NCI-H446 (cell line): ENCODE measurements at regions not wholly inside any gene's neighbourhood (a gene's known extent, or its start where the extent isn't known, plus 50 kb on each side); places are given as distances from the start of the nearest gene placed in this dataset.
"Not testable (repeated sequence)": the region's sequence is repeated elsewhere in the genome, so short reads cannot be mapped to it uniquely, and the experiment has no call there.

ENCODE experiments used
- DNase-seq, 2 experiments: peaks; one replicate each; lab custom pipeline; 2025; lab: John Stamatoyannopoulos, UW

DNA sequence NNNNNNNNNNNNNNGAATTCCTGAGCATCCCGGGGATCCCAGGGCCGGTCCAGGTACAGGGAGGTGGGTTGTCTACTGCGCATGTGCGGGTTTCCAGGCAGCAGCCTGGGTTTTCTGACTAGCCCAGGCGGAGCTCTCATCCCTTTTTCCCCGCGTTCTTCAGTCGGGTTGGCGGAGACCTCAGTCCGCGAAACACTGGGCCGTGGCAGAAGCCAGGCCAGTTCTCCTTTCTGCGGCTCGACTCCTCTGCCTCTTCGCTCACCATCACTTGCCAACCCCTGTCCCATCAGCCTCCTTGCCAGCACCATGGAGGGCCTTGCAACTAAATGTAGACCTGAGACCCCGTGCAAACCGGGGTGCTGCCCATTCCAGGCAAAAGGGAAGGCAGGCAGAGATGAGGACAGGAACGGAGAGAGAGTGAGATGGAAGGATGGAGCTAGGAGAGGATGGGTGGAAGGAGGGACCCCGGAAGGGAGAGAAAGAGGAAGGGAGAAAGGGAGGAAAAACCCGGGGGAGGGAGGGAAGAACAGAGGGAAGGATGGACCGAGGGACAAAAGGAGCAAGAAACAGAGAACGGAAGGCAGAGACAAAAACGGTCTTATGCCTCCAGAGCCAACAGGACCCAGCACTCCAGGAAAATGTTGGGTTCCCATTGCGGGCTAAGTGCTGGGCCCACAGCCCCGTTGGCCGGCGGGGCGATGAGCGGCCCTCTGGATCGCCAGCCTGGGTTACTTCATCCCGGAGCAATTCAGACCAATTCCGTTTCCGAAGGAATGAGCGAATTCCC is 445.4 kb upstream of the DEFB115 start:
- DNase-seq = peak in 1 of 2 experiments; percentile 27

DNA sequence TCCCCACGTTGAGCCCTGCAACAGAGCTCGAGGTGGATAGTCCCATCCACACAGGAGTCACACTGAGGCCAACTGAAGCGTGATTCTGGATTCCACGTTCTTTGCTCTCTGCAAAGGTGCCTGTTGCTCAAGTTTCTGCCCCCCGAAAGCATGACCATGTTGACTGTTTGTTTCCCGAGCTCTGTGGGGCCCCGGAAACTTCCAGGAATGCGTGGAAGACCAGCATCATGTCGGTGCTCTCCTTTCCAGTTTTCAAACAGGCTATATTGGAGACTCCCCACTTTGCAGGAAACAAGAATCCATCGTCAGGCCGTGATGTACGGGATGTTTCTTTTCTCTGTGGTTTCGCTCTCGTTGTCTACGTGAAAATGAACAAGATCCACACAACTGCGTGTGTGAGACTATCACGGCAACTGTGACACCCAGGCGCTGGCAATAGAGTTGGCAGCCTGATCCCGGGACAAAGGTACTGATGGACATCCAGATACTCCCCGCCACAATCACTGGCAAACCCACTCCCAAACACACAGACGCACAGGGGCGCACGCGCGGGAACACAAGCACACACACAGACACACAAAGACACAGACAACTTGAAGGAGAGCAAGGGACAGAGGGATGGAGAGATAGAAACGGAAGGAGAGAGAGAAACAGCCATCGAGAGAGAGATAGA is 444.6 kb upstream of the DEFB115 start:
- DNase-seq = no peak

DNA sequence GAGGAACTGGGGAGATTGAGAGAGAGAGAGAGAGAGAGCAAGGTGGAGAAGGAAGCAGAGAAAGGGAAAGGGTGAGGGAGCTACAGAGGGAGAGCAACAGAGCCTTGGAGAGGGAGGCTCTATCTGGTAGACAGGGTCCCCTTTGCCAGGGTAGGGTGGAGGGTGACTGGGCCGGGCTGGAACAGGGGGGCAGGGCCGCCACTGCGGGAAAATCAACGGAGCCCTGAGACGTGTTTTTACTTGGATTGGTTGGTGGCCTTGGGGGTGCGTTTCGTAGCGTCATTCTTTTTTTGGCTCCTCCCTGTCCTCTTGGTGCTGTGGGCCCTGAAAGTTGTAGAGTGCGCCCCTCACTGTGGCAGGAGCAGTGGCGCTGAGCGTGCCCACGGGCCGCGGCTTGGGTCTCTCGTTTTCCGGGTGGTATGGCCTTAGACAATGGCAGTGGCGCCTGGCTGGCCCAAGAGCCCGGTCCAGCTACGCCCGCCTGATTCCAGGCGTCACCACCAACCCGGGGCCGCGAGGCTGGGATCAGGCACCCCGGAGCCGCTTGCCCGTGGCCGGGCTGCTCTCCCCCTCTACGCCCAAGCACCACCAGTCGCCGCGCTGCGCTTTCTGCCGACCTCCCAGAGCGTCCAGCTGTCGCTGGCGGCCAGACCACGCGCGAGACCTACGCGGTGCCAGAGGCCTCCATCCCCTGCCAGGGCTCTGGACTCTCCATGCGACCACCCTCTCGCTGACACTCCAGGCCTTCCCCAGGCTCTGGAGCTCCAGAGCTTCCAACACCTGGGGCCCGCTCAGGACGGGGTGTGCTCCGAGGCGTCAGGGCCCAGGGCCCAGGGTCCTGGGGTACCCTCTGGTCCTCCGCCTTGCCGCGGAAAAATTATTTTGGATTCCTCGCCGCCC is 443.8 kb upstream of the DEFB115 start:
- not testable (repeated sequence) for DNase-seq

DNA sequence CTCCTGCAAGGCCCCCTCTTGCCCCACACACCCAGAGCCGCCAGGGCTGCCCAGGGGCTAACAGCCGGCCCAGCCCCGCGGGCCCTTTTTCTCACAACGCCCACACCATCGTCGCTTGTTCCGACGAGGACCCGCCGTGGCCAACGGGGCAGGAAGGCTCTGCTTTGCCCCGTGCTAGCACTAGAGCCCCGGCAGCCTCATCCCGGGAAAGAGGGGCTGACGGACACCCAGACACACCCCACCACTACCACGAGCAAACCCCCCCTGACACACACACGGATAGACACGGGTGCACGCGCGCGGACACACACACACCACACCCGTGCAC is 443.2 kb upstream of the DEFB115 start:
- not testable (repeated sequence) for DNase-seq

DNA sequence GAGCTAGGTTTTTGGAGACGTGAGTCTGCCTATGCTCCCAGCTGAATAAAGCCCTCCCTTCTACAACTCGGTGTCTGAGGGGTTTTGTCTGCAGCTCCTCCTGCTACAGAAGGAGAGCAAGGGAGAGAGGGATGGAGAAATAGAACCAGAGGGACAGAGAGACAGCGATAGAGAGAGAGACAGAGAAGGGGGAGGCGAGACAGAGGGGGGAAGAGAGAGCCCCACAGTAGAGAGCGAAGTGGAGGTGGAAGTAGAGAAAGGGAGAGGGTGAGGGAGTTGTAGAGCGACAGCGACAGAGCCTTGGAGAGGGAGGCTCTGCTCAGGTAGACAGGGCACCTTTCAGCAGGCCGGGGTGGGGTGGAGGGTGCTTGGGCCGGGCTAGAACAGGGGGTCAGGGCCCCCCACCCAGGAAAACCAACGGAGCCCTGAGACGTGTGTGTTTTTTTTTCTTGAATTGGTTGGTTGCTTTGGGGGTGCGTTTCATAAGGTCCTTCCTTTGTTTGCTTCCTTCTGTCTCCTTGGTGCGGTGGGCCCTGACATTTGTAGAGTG is 442.4 kb upstream of the DEFB115 start:
- DNase-seq = not testable (repeated sequence)

DNA sequence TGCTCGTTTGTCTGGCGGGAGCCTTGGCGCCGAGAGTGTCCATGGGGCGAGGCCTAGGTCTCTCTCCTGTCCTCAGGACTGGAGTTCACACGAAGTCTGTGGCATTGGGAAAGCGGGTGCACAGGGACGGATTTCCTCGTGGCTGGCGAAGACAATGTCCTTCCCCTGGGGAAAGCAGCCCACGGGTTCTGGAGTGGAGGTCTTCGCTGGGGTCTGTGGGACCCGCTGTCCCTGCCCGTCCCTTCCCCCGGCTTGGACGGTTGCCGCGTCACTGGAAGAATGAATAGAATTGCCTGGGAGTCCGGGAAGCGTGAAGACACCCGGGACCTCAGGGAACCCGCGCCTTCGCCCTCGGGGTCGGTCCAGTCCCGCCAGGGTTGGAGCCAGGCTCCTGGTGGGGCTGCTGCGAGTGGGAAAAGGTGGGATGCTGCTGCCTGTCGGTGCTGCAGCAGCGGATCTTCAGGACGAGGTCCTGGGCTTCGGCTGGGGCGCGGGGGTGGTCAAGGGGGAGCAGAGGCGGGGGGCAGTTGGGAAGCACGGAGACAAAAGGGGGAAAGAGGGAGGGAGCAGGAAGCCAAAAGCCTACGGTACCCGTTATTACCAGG is 441.8 kb upstream of the DEFB115 start:
- DNase-seq = no peak

DNA sequence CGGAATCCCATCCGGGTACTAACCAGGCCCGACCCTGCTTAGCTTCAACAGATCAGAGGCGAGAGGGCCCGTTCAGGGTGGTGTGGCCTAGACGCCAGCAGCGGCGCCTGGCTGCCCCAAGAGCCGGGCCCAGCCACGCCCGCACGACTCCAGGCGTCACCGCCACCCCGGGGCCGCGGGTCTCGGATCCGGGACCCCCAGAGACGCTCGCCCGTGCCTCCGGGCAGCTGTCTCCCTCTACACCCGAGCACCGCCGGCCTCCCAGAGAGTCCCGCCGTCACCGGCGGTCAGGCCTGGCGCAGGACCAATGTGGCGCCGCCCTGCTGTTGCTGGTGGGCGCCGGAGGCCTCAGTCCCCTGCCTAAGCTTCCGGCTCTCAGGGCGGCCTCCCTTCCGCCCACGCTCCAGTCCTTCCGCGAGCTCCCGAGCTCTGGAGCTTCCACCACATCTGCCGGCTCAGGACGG is 441.2 kb upstream of the DEFB115 start:
- DNase-seq = peak in 1 of 2 experiments; percentile 21

DNA sequence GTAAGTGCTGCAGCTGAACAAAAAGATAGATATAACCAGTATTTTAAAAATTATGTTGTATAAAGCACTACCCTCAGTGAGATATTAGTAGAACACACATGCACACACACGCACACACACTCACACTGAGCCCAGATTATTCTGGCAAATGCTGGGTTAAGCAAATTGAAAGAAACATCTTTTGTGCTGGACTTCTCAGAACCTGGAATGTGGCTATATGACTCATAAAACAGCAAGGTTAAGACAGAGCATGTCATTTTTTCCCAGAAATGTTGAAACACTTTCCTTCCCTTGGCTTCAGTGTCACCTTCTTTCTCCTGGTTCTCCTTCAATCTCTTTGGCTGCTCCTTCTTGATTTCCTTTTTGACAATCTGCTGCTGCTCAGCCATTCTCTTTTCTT is 435.8 kb upstream of the DEFB115 start:
- not testable (repeated sequence) for DNase-seq

DNA sequence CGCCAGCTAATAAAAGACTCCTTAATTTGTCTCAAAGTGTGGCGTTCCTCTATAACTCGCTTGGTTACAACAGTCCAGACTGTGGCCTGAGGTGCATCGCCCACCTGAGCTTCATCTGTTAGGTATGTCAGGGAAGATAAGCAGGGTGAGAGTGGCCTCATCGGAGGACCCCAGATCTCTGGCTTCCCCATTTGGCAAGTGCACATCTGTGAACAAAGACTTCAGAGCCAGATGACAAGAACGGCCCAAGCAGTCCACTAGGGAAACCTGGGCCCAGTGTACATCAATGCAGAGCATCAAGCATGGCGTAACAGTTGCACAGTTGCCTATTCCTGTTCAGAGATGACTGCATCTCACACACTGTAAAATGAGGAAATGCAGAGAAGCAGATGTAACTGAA is 432.8 kb upstream of the DEFB115 start:
- DNase-seq = not testable (repeated sequence)

DNA sequence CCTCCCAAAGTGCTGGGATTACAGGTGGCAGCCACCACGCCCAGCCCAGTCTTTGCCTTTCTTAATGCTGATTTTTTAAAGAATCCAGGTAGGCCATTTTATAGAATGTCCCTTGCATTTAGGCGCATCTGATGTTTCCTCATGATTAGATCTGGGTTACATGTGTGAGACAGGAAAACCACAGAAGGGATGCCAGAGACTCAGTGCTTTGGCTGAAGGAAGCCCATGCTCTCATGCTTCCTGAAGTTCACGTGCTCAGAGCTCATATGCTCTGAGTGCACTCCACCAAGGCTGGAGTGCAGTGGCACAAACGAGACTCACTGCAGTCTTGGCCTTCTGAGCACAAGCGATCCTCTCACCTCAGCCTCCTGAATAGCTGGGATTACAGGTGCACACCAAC is 411.5 kb upstream of the DEFB115 start:
- not testable (repeated sequence) for DNase-seq

DNA sequence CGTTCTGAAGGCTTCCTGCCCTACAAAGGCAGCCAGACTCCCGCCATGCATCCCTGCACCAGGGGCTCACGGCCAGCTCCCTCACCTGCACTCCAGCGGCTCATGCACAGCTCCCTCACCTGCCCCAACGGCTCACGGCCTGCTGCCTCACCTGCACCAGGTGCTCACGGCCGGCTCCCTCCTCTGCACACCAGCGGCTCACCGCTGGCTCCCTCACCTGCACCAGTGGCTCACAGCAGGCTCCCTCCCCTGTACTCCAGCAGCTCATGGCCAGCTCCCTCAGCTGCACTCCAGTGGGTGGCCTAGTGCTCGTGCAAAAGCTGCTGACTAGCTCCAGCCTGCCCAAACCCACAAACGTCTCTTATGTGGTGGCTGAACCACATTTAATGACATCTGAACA is 389.2 kb upstream of the DEFB115 start:
- not testable (repeated sequence) for DNase-seq

DNA sequence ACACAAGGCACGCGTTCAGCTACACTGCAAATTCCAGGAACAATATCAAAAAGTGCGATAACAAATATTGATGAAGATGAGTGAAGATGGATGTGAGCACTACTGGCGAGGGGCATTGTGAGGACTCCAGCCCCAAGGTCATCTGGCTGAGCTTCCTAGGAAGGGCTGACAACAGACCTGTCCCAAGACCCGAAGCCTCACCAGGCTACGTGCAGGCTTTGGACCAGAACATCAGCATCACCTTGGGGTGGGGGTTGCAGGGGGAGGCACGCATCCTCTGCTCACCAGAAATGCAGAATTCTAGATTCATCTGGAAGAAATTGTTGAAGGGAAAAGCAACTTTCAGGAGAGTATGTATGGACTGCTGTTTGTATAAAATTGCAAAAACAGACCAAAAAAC is 386.3 kb upstream of the DEFB115 start:
- DNase-seq = not testable (repeated sequence)

DNA sequence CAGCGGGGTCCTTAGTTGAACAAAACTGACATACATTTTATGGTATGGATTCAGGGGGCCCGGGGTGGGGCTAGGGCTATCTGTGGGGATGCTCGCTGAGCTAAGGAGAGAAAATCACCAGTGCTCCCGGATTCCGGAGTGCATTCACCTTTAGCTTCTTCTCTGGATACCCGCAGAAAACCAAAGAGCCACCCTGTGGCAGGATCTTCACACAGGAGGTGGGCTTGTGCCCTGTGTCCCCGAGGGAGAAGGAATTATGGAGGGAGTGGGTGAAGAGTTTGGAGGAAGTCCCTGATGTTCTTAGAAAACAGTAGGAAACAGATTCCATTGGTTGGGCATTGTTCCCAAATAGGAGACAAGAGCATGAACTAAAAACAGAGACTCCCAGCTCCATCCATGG is 385.2 kb upstream of the DEFB115 start:
- not testable (repeated sequence) for DNase-seq

DNA sequence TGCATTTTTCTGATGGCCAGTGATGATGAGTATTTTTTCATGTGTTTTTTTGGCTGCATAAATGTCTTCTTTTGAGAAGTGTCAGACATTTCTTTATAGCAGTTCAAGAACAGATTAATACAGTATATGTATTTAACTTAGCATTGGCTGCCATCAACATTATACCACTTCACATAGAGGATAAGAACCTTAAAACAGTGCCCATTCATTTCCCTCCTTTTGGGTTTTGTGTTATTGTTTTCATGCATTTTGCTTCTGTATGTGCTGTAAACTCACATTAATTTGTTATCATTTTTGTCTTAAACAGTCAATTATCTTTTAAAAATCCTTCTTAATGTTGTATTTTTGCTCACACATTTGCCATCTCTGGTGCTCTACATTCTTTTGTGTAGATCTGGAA is 381.6 kb upstream of the DEFB115 start:
- not testable (repeated sequence) for DNase-seq

DNA sequence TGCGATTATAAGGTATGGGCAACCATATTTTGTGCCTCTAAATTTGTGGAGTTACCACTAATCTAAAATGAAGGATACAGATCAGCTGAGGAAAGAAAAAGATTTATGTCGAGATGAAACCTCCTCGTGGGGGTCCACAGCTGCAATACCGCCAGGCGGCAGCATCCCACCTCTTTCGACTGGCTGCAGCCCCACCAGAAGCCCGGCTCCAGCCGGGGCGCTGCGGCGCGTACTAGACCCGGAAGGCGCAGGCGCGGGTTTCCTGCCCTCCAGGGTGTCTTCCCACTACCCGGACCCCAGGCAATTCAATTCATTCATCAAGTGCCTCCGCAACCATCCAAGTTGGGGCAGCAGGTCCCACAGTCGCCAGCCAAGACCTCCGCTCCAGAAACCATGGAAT is 366.1 kb upstream of the DEFB115 start:
- not testable (repeated sequence) for DNase-seq

DNA sequence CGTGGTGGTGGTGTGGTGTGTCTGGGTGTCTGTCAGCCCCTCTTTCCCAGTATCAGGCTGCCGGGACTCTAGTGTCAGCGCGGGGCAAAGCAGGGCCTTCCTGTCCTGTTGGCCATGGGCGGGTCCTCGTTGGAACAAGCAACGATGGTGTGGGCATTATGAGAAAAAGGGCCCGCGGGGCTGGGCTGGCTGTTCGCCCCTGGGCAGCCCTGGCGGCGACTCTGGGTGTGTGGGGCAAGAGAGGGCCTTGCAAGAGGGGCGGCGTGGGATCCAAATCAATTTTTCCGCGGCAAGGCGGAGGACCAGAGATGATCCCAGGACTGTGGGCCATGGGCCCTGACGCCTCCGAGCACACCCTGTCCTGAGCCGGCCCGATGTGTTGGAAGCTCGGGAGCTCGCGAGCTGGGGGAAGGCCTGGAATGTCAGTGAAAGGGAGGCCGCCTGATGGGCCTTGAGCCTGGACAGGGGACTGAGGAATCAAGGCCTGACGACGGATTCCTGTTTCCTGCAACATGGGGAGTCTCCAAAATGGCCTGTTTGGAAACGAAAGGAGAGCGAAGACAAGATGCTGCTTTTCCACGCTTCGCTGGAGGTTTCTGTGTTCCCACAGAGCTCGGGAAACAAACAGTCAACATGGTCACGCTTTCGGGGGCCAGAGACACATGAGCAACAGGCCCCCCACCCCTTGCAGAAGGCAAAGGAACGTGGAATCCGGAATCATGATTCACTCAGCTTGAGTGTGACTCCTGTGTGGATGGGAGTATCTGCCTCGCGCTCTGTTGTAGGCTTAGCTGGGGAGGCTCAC is 364.7 kb upstream of the DEFB115 start:
- DNase-seq = no peak

DNA sequence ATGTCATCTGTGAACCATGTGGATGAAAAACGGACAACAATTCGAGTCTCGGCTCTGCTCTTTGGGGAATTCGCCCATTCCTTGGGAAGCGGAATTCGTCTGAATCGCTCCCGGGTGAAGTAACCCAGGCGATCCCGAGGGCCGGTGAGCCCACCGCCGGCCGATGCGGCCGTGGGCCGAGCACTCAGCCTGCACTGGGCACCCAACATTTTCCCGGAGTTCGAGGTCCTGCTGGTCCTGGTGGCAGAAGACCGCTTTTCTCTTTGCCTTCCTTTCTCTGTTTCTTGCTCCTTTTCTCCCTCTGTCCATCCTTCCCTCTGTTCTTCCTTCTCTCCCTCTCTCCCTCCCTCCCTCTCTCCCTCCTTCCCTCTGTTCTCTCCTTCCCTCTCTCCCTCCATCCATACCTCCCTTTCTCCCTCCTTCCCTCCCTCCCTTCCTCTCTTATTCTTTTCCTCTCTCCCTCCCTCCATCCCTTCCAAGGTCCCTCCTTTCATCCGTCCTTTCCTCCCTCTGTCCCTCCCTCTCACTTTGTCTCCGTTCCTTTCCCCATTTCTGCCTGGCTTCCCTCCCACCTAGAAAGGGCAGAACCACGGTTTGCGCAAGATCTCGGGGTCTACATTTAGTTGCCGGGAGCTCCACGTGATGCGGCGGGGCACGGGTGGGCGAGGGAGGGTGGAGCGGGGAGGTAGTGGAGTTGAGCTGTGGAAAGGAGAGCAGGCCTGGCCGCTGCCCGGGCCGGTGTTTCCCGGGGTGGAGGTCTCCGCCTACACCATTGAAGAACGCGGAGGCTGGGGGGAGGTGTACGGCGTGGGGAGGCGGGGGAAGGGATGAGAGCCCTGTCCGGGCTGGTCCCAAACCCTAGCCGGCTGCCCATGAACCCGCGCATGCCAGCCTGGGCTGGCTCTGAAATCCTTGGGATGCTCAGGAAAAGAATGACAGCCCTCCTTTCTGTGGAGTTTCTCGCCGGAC is 363.8 kb upstream of the DEFB115 start:
- DNase-seq = not testable (repeated sequence)

DNA sequence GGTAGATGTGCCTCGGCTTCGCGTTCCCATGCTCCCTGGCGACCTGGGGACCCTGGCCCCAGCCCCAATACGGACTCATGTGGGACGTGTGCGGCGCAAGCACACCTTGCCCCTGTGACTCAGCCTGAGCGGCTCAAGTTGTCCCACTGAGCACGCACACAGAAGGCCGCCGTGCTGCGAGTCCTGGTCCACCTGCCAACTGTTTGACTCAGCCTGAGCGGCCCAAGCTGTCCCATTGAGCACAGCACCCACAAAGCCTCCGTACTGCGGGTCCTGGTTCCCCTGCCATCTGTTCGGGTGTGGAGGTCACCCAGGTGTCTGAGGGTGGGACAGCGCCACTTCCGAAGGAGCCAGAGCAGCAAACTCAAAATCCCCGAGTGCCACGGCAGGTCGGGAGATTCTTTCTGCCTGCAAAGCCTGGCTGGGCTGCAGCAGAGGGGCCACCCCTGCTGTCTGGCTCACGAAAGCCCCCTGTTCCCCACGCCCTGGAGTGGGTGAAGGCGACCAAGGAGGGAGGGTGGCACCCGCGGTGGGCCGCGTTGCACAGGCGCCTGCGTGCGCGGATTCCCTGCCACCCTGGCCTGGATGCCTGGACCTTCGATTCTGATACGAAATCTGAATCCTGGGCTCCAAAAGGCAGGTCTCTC is 362.6 kb upstream of the DEFB115 start:
- DNase-seq = not testable (repeated sequence)

DNA sequence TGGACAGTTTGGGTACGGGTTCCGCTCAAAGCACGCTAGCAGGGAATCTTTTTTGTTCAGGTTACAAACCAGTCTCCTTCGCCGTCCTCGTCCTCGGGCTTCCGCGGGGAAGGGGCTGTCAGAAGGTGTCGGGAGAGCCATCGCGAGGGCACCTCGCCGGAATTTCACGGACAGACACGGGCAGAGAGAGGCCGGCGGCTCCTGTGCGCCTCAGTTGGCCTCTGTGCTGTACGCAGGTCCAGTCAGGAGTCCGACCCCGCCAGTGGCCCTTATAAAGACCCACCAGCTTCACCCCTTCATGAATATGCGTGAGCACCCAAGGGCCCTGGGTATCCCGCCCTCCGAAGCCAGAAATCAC is 362.1 kb upstream of the DEFB115 start:
- not testable (repeated sequence) for DNase-seq
